ENCODE measurements at regions not wholly inside any gene's neighbourhood (a gene's known extent, or its start where the extent isn't known, plus 50 kb on each side); places are given as distances from the start of the nearest gene placed in this dataset.
"Not testable (repeated sequence)": the region's sequence is repeated elsewhere in the genome, so short reads cannot be mapped to it uniquely, and the experiment has no call there.

DNA sequence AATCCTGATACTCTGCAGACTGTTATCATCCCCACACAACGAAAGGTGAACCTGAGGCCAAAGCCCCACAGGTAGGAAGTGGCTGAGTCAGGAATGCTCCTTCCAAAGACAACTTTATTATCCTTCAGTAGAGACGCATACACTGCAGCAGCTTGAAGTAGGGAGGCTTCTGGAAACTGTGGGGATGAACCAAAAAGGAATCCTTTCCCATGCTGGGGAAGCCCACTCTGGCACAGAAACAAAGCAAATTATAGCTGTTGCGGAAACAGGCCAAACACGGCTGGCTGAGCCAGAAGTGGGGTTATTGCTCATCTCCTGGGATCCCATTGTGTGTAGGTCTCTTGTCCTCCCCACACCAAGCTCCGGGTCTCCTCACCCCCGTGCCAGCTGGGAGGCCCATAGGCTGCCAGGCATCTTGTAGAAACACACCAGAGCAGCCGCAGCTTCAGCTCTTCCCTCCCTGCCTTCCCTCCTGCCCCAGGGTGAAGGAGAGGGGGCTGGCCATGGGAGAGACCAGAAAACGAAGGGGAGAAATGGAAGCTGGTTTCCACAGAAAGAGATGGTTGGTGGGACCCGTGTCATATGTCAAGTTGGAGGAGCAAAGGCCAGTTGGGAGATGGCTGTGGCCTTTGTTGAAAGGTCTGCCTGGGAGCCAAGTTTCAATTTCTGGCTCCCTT lies 176.9 kb upstream of the NABP1 start:
- Histone ChIP-seq H3K36me3 (ENCODE audit: insufficient read depth, low read length) (no peaks in the 10 kb centered on the region), H2AFZ (ENCODE audit: low read depth, low read length) (no peak overlapping the region), H3K27me3 (ENCODE audit: insufficient read depth, low read length) (no peaks in the 10 kb centered on the region), H3K4me1 (ENCODE audit: insufficient read depth, low read length) (no peaks in the 10 kb centered on the region), H3K9me3 (ENCODE audit: low read length) (no peaks in the 10 kb centered on the region), H3K4me3 (ENCODE audit: low read length) (no peak overlapping the region)

GRCh38 chr2:191501561-191502168 lies 176.3 kb upstream of the NABP1 start:
- Histone ChIP-seq H3K4me1 (ENCODE audit: insufficient read depth, low read length) (no peaks in the 10 kb centered on the region), H3K4me3 (ENCODE audit: low read length) (no peak overlapping the region), H3K36me3 (ENCODE audit: insufficient read depth, low read length) (no peaks in the 10 kb centered on the region), H2AFZ (ENCODE audit: low read depth, low read length) (no peak overlapping the region), H3K9me3 (ENCODE audit: low read length) (no peaks in the 10 kb centered on the region), H3K27me3 (ENCODE audit: insufficient read depth, low read length) (no peaks in the 10 kb centered on the region)

DNA sequence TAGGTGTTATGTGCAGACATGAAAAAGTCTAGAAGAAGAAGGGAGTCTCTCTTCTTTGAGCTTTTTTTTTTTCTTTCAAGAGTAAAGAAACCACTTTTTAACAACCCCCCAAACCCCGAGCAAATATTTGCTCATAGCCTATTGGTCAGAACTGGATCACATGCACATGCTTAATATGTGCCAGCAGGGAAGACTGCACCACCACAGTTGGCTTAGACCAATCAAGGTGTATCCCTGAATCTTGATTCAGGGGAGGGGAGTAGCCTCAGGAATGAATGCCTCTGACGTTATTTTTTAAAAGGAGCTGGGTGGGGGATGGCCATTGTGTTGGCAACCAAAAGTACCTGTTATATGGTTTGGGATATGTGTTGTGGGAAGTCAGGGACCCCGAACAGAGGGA lies 171.4 kb upstream of the NABP1 start:
- Histone ChIP-seq H2AFZ (ENCODE audit: low read depth, low read length) (no peak overlapping the region), H3K4me3 (ENCODE audit: low read length) (no peak overlapping the region), H3K9me3 (ENCODE audit: low read length) (no peaks in the 10 kb centered on the region), H3K27me3 (ENCODE audit: insufficient read depth, low read length) (no peaks in the 10 kb centered on the region), H3K36me3 (ENCODE audit: insufficient read depth, low read length) (no peaks in the 10 kb centered on the region), H3K4me1 (ENCODE audit: insufficient read depth, low read length) (peaks cover 4% of the 10 kb centered on the region)

DNA sequence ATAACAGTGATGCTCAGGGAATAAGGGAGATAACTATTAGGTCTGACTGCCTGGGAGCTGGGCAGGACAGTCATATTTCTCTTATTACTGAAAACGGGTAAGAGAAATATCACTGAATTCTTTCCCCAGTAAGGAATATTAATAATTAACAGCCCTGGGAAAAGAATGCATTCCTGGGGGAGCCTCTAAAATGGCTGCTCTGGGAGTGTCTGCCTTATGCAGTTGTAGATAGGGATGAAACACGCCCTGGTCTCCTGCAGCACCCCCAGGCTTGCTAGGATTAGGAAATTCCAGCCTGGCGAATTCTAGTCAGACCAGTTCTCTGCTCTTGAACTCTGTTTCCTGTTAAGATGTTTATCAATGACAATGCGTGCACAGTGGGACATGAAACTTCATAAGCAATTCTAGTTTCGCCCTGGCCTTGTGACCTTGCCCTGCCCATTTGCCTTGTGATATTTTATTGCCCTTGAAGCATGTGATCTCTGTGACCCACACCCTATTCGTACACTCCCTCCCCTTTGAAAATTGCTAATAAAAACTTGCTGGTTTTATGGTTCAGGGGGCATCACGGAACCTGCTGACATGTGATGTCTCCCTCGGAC lies 170.6 kb upstream of the NABP1 start:
- H3K4me1 ChIP-seq (ENCODE audit: insufficient read depth, low read length); H3K9me3 ChIP-seq (ENCODE audit: low read length); H3K27me3 ChIP-seq (ENCODE audit: insufficient read depth, low read length); H2AFZ ChIP-seq (ENCODE audit: low read depth, low read length); H3K4me3 ChIP-seq (ENCODE audit: low read length); H3K36me3 ChIP-seq (ENCODE audit: insufficient read depth, low read length): not testable (repeated sequence)

- H3K27me3 ChIP-seq (ENCODE audit: insufficient read depth, low read length): no peaks in the 10 kb centered on the region
- H3K9me3 ChIP-seq (ENCODE audit: low read length): no peaks in the 10 kb centered on the region
- H3K36me3 ChIP-seq (ENCODE audit: insufficient read depth, low read length): no peaks in the 10 kb centered on the region
- no peak overlapping the region for H3K4me3 ChIP-seq (ENCODE audit: low read length)
- peaks cover 4% of the 10 kb centered on the region for H3K4me1 ChIP-seq (ENCODE audit: insufficient read depth, low read length)
- no peak overlapping the region for H2AFZ ChIP-seq (ENCODE audit: low read depth, low read length)
Measured at GRCh38 chr2:191508738-191509137, 169.2 kb upstream of the NABP1 start.

DNA sequence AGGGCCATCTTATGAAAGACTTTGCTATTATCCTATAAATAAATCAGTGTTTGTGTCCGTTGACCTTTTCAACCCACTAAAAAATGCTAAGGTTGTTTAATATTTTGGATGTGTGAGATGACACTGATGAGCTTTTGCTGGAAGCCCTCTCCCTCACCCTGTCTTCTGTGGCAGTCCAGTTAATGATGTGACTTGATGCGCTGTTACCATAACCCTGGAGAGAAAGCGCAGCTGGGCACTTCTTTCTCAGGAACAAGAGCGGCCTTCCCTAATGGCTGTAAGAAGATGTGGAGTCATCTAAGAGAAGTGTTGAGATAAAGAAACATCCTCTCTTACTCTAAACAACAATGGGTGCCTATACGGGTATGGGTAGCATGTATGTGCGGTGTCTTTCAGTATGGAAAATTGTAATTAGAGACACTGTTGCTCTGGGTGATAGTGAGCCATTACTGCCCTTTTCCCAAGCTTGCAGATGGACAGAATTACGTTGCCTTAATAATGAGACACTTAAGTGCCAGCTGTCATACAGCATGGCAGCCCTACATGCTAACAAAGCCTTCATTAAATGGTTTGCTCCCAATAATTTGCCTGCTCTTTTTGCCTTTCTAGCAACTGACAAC lies 165.6 kb upstream of the NABP1 start:
- no peak overlapping the region for H3K4me3 ChIP-seq (ENCODE audit: low read length)
- no peaks in the 10 kb centered on the region for H3K36me3 ChIP-seq (ENCODE audit: insufficient read depth, low read length)
- H3K4me1 ChIP-seq (ENCODE audit: insufficient read depth, low read length): peaks cover 4% of the 10 kb centered on the region
- no peak overlapping the region for H2AFZ ChIP-seq (ENCODE audit: low read depth, low read length)
- H3K9me3 ChIP-seq (ENCODE audit: low read length): no peaks in the 10 kb centered on the region
- no peaks in the 10 kb centered on the region for H3K27me3 ChIP-seq (ENCODE audit: insufficient read depth, low read length)

GRCh38 chr2:191512874-191513273 lies 165.1 kb upstream of the NABP1 start:
- Histone ChIP-seq H3K27me3 (ENCODE audit: insufficient read depth, low read length) (no peaks in the 10 kb centered on the region), H3K36me3 (ENCODE audit: insufficient read depth, low read length) (no peaks in the 10 kb centered on the region), H2AFZ (ENCODE audit: low read depth, low read length) (no peak overlapping the region), H3K9me3 (ENCODE audit: low read length) (no peaks in the 10 kb centered on the region), H3K4me3 (ENCODE audit: low read length) (no peak overlapping the region), H3K4me1 (ENCODE audit: insufficient read depth, low read length) (peaks cover 4% of the 10 kb centered on the region)

DNA sequence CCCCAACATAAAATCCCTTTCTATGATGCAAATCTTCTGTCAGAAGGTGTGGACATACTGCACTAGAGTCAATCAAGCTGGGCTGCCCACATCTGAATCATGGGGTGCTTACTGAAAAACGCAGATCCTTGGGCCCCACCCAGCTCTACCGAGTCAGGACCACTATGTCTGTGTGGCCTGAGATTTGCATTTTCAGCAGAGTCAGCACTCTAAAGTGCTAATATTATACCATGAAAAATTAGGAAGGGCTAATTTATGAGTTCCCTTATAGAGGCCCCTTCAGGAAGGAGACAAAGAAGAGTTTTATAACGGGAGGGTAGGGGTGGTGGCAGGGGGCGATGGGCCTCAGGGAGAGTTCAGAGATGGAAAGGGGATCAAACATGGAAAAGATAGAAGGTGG lies 163.3 kb upstream of the NABP1 start:
- Histone ChIP-seq H3K9me3 (ENCODE audit: low read length) (no peaks in the 10 kb centered on the region), H2AFZ (ENCODE audit: low read depth, low read length) (no peak overlapping the region), H3K4me1 (ENCODE audit: insufficient read depth, low read length) (no peaks in the 10 kb centered on the region), H3K4me3 (ENCODE audit: low read length) (no peak overlapping the region), H3K27me3 (ENCODE audit: insufficient read depth, low read length) (no peaks in the 10 kb centered on the region), H3K36me3 (ENCODE audit: insufficient read depth, low read length) (no peaks in the 10 kb centered on the region)

DNA sequence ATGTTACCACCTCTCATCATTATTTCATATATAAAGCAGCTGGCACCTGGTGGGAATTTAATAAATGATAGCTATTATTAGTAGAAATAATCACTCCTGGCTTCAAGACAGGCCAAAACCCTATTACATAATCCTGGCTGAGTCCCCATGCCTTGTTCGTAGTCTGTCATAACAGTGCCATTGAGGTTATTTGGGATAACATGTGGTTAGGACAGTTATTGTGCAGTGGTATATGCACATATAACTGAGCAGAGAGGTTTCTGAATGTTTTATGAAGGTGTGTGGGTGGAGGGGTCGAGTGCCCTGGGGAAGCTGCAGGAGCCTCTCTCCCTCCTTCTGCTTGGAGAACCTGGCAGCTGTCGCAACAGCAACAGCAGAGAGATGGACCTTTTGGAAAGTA lies 162.4 kb upstream of the NABP1 start:
- H3K36me3 ChIP-seq (ENCODE audit: insufficient read depth, low read length): no peaks in the 10 kb centered on the region
- H3K4me1 ChIP-seq (ENCODE audit: insufficient read depth, low read length): no peaks in the 10 kb centered on the region
- no peak overlapping the region for H3K4me3 ChIP-seq (ENCODE audit: low read length)
- no peaks in the 10 kb centered on the region for H3K27me3 ChIP-seq (ENCODE audit: insufficient read depth, low read length)
- no peak overlapping the region for H2AFZ ChIP-seq (ENCODE audit: low read depth, low read length)
- H3K9me3 ChIP-seq (ENCODE audit: low read length): no peaks in the 10 kb centered on the region

DNA sequence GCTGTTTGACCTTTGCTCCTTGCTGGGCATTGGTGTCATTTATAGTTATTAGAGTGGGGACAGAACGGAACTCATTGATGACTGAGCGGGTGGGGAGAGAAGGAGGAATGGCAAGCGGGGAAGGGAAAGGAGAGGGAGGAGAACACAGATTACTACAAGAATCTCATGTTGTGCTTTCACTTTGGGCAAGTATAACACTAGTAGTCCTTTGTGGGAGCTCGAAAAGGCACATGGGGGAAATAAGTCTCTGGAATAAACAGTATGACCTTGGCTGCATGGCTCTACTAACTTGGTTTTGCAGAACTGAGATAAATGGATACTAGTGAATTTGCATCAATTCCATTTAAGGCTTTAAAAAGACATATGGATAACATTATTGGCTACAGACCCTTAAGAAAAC lies 161.7 kb upstream of the NABP1 start:
- no peak overlapping the region for H3K4me3 ChIP-seq (ENCODE audit: low read length)
- H2AFZ ChIP-seq (ENCODE audit: low read depth, low read length): no peak overlapping the region

DNA sequence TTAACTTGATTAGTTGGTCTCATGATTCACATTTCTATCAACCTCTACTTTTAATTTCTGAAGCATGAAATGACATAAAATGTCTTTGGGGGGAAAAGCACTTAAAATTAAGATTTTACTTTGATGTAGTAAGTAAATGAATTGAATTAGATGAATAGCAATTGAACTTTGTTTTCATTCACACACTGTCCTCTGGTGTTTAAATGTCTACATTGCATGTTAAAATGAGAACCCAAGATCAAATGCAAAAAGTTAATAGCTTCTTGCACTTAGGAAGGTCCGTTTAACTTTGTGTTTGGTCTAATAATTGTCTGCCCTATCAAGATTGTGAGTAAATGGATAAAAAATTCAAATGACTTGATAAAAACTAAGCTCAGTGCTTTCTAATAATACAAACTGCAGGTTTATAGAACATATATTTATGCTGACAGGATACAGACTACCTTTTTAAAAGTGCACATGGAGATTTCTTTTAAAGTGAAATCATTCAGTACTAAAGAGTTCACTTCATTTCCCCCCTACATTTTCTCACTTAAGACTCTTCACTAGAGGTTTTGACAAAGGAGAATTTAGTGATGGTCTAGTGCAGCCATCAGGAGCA lies 156.2 kb upstream of the NABP1 start:
- Histone ChIP-seq H3K9me3 (ENCODE audit: low read length) (no peaks in the 10 kb centered on the region), H3K4me1 (ENCODE audit: insufficient read depth, low read length) (no peaks in the 10 kb centered on the region), H3K36me3 (ENCODE audit: insufficient read depth, low read length) (no peaks in the 10 kb centered on the region), H2AFZ (ENCODE audit: low read depth, low read length) (no peak overlapping the region), H3K27me3 (ENCODE audit: insufficient read depth, low read length) (no peaks in the 10 kb centered on the region), H3K4me3 (ENCODE audit: low read length) (no peak overlapping the region)

More for the DNA sequence above, 161.7 kb upstream of the NABP1 start:
- no peaks in the 10 kb centered on the region for H3K4me1 ChIP-seq (ENCODE audit: insufficient read depth, low read length)
- H3K36me3 ChIP-seq (ENCODE audit: insufficient read depth, low read length): no peaks in the 10 kb centered on the region
- no peaks in the 10 kb centered on the region for H3K9me3 ChIP-seq (ENCODE audit: low read length)
- H3K27me3 ChIP-seq (ENCODE audit: insufficient read depth, low read length): no peaks in the 10 kb centered on the region

- Histone ChIP-seq H3K4me1 (ENCODE audit: insufficient read depth, low read length) (no peaks in the 10 kb centered on the region), H3K4me3 (ENCODE audit: low read length) (no peak overlapping the region), H3K27me3 (ENCODE audit: insufficient read depth, low read length) (no peaks in the 10 kb centered on the region), H3K36me3 (ENCODE audit: insufficient read depth, low read length) (no peaks in the 10 kb centered on the region), H2AFZ (ENCODE audit: low read depth, low read length) (no peak overlapping the region), H3K9me3 (ENCODE audit: low read length) (no peaks in the 10 kb centered on the region)
Measured at GRCh38 chr2:191522478-191523120, 155.3 kb upstream of the NABP1 start.

DNA sequence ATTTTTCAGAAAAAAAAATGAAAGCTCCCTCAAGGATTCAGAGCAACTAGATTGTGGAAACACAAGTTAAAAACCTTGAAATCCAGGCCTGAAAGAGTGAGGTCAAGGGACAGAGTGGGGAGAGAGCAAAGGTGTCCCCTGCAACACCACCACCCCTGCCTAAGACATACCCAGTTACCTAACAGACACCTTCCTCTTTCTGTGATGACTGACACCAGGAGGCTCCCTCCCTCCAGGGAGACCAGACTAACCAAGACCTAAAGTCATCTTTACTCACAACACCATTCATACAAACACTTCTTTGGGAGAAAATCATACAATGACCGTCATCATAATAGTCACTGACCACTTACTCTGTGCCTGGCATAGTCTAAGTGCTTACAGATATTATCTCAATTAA lies 151.8 kb upstream of the NABP1 start:
- Histone ChIP-seq H3K36me3 (ENCODE audit: insufficient read depth, low read length) (no peaks in the 10 kb centered on the region), H3K27me3 (ENCODE audit: insufficient read depth, low read length) (no peaks in the 10 kb centered on the region), H3K9me3 (ENCODE audit: low read length) (no peaks in the 10 kb centered on the region), H3K4me1 (ENCODE audit: insufficient read depth, low read length) (no peaks in the 10 kb centered on the region), H2AFZ (ENCODE audit: low read depth, low read length) (no peak overlapping the region), H3K4me3 (ENCODE audit: low read length) (no peak overlapping the region)
